ENCODE measurements at regions not wholly inside any gene's neighbourhood (a gene's known extent, or its start where the extent isn't known, plus 50 kb on each side); places are given as distances from the start of the nearest gene placed in this dataset.
"Not testable (repeated sequence)": the region's sequence is repeated elsewhere in the genome, so short reads cannot be mapped to it uniquely, and the experiment has no call there.

DNA sequence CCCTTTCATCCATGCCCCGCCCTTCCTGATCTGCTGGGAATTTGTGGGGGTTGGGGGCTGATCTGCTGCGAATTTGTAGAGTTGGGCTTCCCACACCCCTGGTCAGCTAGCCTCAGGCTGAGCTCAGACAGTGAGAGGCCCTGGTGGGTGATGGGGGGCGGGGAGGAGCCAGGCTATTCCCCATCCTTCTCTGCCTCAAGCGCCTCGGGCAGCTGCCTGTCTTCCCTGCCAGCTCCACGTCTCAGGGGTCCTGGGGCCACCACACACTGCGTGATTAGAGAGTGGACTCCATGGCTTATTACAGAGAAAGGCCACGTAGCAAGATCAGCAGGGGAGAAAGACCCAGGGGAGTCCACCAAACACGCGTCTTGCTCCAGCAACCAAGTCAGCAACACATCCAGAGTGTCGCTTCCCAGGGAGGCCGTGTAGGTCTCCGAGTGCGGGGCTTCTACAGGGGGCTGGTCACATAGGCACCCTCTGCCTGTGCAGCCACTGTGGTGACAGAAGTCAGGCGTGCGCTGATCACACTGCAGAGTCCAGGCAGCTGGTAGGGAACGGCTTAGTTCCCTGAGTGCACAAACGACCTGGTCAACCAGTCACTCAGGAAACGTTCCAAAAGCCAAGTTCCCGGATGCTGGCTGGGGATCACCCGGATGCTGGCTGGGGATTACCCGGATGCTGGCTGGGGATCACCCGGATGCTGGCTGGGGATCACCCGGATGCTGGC lies 254.4 kb upstream of the SFSWAP start:
- DNase-seq (ENCODE audit: low read depth) = no peak

- no peak for DNase-seq (ENCODE audit: low read depth)
These were observed 253.9 kb upstream of the SFSWAP start for GRCh38 chr12:131457028-131457310.

- DNase-seq (ENCODE audit: low read depth) = no peak
These were observed 253.4 kb upstream of the SFSWAP start for GRCh38 chr12:131457331-131458047.

GRCh38 chr12:131458048-131458374 lies 252.9 kb upstream of the SFSWAP start:
- no peak for DNase-seq (ENCODE audit: low read depth)

DNA sequence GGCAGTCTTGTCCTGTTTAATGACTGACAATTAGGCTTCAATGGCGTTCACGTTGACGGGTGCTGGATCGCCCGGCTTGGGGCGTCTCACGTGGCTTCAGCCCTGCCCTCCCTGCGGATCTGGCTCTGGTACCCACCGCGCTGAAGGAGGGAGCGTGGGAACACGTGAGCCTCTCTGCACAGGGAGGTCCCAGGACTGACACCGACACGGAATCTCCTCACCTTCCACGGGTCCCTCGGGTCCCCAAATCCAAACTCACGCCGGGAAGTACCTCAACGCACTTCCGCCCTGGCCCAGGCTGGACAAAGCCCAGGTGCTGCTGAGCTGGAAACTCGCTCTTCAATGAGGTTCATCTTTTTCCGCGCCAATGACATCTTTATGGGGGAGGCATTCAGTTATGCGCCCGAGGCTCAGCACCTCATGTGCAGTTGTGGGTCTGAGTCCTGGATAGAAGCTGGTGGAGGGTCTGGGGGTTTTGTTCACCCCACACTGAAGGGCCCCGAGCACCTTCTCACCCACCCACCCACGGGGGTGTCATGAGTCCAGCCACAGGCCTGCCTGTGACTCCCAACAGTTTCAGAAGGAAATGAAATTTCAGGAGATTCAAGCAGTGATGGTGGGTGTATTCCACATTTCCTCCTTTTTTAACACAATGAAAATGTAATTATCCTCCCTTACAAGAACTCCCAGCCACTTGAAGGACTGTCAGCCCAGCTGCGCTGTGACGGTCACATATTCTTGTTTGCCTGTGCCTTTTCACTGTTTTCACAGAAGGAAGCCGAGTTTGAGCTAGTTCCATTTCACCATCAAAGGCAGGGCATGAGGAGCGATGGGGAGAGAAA lies 251.7 kb upstream of the SFSWAP start:
- DNase-seq (ENCODE audit: low read depth) = no peak

- DNase-seq (ENCODE audit: low read depth) = no peak
These were observed 251.0 kb upstream of the SFSWAP start for GRCh38 chr12:131459773-131460365.

DNA sequence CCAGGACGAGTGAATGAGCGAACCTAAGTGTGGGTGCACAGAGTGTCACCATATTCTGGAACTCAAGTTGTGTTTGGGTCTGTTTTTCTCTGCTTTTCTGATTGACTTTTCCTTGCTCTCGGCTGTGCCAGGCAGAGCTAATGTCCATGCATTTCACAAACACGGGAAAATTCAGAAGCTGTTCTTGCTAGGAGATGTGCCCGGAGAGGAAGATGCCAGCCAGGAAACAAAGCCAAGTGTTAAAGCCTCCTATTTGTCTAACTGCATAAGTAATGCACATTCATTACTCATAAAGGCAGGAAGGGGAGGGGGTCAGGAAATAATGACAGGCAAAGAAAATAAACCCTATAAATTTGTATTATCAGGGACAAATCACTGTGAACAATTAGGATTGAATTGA lies 250.4 kb upstream of the SFSWAP start:
- no peak for DNase-seq (ENCODE audit: low read depth)

DNA sequence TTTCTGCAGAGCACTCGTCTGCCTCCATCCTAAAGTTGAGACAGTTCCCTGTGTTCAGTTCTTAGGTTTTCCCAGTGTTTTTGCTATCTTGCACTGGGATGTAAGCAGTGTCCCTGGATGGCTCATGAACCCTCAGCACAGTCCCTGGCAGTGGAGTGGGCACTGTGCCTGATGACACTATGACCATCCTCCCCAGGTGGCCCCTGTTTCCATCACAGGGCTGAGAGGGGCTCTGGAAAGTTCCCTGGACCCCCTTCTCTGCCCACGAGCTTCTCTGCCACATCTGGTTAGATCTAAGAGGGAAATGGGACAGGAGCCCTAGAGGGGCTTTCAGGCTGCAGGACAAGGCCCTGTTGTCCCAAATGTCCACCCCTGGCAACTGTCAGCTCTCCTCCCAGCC lies 249.8 kb upstream of the SFSWAP start:
- no peak for DNase-seq (ENCODE audit: low read depth)

GRCh38 chr12:131463174-131463573 lies 247.7 kb upstream of the SFSWAP start:
- DNase-seq (ENCODE audit: low read depth) = no peak

GRCh38 chr12:131464081-131464480 lies 246.8 kb upstream of the SFSWAP start:
- no peak for DNase-seq (ENCODE audit: low read depth)

DNA sequence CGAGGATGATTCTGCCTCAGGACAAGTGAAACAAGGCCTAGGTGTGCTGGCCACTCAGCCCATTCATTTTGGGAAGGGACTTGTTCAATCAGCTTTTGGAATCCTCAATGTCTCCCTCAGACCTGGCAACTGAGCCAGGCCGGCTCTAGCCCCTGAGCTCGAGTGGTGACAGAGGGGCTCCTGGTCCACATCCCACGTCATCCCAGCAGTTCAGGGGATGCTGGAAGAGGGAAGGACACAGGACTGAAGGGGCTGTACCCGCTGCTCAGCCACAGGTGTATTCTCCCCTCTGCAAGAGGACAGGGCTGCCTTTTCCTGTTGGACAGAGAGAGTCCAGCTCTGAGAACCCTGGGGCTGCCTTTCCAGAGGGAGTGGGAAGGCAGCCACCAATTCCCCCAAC lies 244.6 kb upstream of the SFSWAP start:
- DNase-seq (ENCODE audit: low read depth) = no peak

DNA sequence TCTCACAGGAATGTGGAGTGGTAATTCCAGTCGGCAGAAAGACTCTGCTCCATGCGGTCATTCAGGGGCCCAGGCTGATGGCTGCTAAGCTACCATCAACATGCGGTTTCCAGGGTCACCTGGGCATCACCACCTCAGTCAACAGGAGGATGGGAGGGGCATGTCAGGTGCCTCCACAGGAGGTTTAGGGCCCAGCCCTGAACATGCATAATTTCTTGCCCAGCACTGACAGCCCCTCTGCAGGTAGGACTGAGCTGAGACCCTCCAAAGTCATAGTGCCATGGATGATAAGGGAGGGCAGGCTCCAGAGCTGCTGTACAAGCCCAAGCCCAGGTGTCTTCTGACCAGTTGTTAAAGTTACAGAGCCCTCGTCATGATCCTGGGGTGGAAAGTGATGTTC lies 244.0 kb upstream of the SFSWAP start:
- DNase-seq (ENCODE audit: low read depth) = no peak

DNA sequence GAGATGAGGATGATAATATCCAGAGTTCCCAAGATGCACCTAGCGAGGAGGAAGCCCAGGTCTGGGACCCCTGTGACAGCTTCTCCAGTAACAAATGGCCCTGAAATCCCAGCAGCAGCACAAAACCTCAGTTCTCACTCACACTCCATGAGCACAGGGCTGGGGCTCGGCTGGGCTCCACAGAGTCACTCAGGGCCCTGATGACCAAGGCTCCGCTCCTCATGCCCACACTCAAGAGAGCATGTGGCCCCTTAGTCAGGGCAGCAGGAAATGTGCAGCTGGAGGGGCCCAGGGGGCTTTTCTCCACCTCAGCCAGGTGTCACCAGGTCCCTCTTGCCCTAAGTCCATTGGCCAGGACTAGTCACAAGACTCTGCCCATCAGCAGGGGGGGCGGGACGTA lies 242.7 kb upstream of the SFSWAP start:
- DNase-seq (ENCODE audit: low read depth) = no peak

- DNase-seq (ENCODE audit: low read depth) = not testable (repeated sequence)
These were observed 240.9 kb upstream of the SFSWAP start for GRCh38 chr12:131469945-131470344.

DNA sequence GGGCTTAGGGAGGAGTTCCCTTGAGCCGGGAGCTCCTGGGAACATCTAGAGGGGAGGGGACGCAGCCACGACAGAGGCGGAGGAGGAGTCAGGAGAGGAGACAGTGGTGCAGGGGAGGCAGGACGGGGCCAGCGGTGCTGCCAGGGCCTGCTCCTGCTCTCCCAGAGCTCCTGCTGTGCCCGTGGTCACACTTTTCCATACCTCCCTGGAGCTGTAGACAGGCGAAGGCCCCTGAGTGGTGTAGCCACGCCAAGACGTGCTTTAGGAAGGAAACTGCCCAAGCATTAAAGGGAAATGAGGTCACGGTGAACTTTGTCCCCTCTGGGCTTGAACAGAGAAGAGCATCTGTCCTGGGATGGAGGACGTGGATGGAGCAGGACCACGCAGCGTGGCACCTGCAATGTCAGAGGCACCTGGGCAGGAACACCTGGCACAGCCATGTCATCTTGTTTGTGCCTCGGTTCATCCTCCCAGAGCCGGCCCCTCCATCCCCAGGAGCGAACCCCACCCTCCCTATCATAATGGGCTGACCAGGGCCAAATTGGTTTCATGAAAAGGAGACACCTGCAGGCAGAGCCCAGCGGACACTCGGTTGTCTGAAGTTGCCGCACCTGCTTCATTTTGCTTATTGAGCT lies 239.5 kb upstream of the SFSWAP start:
- no peak for DNase-seq (ENCODE audit: low read depth)

DNA sequence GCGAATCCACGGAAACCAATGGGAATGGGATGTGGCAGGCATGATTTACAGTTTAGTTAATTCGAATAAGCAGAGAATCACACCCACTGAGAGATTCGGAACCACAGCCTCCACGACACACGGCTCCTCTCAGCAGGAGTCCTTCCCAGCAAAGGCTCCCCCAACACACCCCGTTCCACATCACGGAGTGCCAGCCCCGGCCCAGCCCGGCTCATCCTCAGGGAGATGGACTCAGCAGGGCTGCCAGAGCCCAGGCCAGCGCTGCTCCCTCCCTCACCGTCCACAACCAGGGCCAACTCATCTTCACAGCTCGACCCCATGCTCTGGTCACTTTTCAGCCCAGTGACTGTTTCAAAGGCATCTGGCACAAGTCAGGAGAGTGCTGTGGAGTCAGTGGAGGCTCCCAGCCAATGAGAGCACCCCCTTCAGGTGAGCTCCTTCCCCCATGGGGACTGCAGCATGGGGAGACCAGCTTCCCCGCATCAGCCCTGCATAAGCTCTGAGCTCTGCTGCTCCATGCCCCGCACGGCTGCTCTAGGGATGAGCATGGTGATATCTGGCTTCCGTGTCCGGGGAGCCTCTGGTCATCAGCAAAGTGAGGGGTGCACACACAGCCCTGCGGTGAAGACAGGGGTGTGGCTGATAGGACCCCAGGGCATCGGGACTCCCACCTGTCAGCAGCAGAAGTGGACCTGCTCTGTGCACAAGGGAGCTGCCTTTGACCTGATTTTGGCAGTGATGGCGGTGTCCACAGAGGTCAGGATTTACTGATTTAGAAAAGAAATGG lies 238.8 kb upstream of the SFSWAP start:
- no peak for DNase-seq (ENCODE audit: low read depth)

DNA sequence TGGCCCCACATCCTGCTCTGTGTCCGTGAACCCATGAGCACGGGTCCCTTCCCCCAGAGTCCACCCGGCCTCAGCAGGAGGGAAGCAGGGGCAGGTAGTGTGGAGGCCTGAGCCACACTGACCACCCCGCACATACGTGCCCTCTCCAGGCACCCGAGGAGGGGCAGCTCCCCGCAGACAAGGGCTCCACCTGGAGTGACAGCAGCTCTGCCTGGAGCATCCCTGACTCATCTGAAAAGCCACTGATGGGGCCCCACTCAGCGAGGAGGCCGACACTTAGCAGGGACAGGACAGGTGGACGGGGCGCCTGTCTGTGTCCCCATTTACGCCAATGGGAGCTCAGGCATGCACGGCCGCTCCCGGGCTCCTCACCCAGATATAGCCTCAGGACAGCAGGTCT lies 237.6 kb upstream of the SFSWAP start:
- DNase-seq (ENCODE audit: low read depth) = no peak

DNA sequence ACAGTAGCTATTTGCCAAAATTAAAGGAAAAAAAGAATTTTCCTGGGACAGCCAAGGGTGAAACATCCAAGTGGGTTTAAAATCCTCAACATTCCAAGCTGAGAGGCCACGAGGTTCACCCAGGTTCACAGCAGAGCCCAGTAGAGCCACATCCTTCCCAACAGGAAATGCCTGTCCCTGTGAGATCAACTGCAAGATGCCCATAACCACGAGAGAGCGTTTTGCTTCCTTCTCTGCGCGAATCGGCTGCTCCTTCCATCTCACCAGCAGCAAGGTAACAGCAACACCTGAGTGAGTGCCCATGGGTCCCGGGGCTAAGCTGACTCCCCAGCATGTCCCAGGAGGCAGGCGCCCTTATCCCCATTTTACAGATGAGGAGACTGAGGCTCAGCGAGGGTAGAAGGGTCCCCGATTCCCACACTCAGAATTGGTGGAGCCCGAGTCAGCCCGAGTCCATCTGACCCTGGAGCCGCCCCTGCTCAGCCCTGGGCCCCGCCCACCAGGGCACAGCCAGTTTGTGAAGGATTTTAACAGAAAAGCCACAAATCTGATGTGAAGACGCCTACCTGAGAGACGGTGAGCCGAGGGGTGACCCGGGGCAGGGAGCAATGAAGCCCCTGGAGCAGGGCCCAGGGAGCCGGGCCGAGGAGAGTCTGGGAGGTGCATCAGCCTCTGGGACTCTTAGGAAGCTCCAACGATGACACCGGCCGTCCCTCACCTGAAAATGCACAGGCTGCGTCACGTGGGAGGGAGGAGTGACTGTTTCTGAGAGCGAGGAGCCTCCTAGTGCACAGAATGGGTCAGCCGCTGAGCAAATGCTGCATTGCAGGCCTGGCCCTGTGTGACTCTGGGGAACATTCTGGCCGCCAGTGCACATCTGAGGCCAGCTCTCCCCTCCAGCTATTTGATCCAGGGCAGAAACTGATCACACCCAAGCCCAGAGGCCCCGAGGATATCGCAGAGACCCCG lies 236.9 kb upstream of the SFSWAP start:
- no peak for DNase-seq (ENCODE audit: low read depth)

GRCh38 chr12:131475012-131475411 lies 235.9 kb upstream of the SFSWAP start:
- not testable (repeated sequence) for DNase-seq (ENCODE audit: low read depth)

- no peak for DNase-seq (ENCODE audit: low read depth)
These were observed 233.3 kb upstream of the SFSWAP start for GRCh38 chr12:131477613-131478012.

All from EH (cell line).